Nephron (organoid): ENCODE measurements at regions not wholly inside any gene's neighbourhood (a gene's known extent, or its start where the extent isn't known, plus 50 kb on each side); places are given as distances from the start of the nearest gene placed in this dataset.

Experiments used
- H3K27ac Mint-ChIP-seq, 3 experiments: 2 replicates each; pipeline ENCODE4 v1.8.0; 2020; ENCODE audit warnings: mixed read lengths in 3 of 3, mild to moderate bottlenecking in 2 of 3, moderate library complexity in 1 of 3
- H3K27me3 Mint-ChIP-seq: 2 replicates; pipeline ENCODE4 v1.8.0; 2021; ENCODE audit warnings: low read depth, mild to moderate bottlenecking, moderate library complexity, mixed read lengths
- H3K36me3 Mint-ChIP-seq: 2 replicates; pipeline ENCODE4 v1.8.0; 2020; ENCODE audit warnings: low read depth, mixed read lengths
- H3K4me1 Mint-ChIP-seq: 2 replicates; pipeline ENCODE4 v1.8.0; 2020; ENCODE audit warnings: mixed read lengths
- H3K4me3 Mint-ChIP-seq, 3 experiments: 2 replicates each; pipeline ENCODE4 v1.8.0; 2020; ENCODE audit warnings: mild to moderate bottlenecking in 3 of 3, mixed read lengths in 3 of 3, moderate library complexity in 2 of 3
- H3K9me3 Mint-ChIP-seq: 2 replicates; pipeline ENCODE4 v1.8.0; 2020; ENCODE audit warnings: mixed read lengths
- TF ChIP-seq, protein P1 (sequence below), 3 experiments: fragments of 200-600 bp; sonication (generic); IDR thresholded peaks; one replicate each; pipeline ENCODE4 v1.5.0; 2021; ENCODE audit warnings: antibody characterized with exemption in 3 of 3; ENCODE audit not compliant: unreplicated experiment in 3 of 3

- Mint-ChIP-seq H3K27me3 (no peaks in the 10 kb centered on the region), H3K4me1 (peaks cover 29% of the 10 kb centered on the region), H3K4me3 (no peak overlapping the region), H3K27ac (no peak overlapping the region), H3K9me3 (no peaks in the 10 kb centered on the region), H3K36me3 (peaks cover 11% of the 10 kb centered on the region)
- TF ChIP-seq, protein P1, sequence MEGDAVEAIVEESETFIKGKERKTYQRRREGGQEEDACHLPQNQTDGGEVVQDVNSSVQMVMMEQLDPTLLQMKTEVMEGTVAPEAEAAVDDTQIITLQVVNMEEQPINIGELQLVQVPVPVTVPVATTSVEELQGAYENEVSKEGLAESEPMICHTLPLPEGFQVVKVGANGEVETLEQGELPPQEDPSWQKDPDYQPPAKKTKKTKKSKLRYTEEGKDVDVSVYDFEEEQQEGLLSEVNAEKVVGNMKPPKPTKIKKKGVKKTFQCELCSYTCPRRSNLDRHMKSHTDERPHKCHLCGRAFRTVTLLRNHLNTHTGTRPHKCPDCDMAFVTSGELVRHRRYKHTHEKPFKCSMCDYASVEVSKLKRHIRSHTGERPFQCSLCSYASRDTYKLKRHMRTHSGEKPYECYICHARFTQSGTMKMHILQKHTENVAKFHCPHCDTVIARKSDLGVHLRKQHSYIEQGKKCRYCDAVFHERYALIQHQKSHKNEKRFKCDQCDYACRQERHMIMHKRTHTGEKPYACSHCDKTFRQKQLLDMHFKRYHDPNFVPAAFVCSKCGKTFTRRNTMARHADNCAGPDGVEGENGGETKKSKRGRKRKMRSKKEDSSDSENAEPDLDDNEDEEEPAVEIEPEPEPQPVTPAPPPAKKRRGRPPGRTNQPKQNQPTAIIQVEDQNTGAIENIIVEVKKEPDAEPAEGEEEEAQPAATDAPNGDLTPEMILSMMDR (IDR thresholded peaks at IDR 0.05; ENCODE audit: unreplicated experiment in 3 of 3): peak; percentile 78 to 84 (median 81)
Observed at GRCh38 chr11:8813658-8814057, 97.3 kb upstream of the AKIP1 start.

GRCh38 chr11:8814209-8814922 is 96.6 kb upstream of the AKIP1 start:
- no peaks in the 10 kb centered on the region for H3K27me3 Mint-ChIP-seq

DNA sequence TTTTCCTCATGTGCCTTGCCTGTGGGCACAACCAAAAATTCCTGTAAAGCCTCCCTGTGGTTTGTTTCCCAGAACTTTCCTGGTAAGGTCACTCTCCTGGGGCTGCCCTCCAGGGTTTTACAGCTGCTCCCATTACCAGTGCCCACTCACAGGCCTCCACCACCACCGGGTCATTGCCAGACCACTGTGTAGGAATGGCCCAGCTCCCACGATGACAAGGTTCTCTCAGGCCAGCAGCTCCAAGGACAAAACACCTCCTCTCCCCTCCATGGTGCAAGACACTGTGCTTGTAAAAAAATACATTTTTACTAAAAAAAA is 96.1 kb upstream of the AKIP1 start:
- TF ChIP-seq, protein P1 (IDR thresholded peaks at IDR 0.05; ENCODE audit: unreplicated experiment in 3 of 3): no peak
- Mint-ChIP-seq H3K27me3 (no peaks in the 10 kb centered on the region), H3K9me3 (no peaks in the 10 kb centered on the region), H3K4me1 (peaks cover 16% of the 10 kb centered on the region), H3K4me3 (no peak overlapping the region), H3K36me3 (peaks cover 11% of the 10 kb centered on the region), H3K27ac (no peak overlapping the region)

More at GRCh38 chr11:8814209-8814922, 96.6 kb upstream of the AKIP1 start:
- peaks cover 22% of the 10 kb centered on the region for H3K4me1 Mint-ChIP-seq
- no peaks in the 10 kb centered on the region for H3K9me3 Mint-ChIP-seq
- no peak overlapping the region for H3K27ac Mint-ChIP-seq
- TF ChIP-seq, protein P1 (IDR thresholded peaks at IDR 0.05; ENCODE audit: unreplicated experiment in 3 of 3): no peak
- H3K36me3 Mint-ChIP-seq: peaks cover 11% of the 10 kb centered on the region
- H3K4me3 Mint-ChIP-seq: no peak overlapping the region

GRCh38 chr11:8818421-8818820 is 92.6 kb upstream of the AKIP1 start:
- peaks cover 11% of the 10 kb centered on the region for H3K36me3 Mint-ChIP-seq
- TF ChIP-seq, protein P1 (IDR thresholded peaks at IDR 0.05; ENCODE audit: unreplicated experiment in 3 of 3): no peak
- H3K4me3 Mint-ChIP-seq: no peak overlapping the region
- H3K4me1 Mint-ChIP-seq: peaks cover 4% of the 10 kb centered on the region
- no peaks in the 10 kb centered on the region for H3K9me3 Mint-ChIP-seq
- H3K27ac Mint-ChIP-seq: no peak overlapping the region
- H3K27me3 Mint-ChIP-seq: no peaks in the 10 kb centered on the region

GRCh38 chr11:8820401-8820800 is 90.6 kb upstream of the AKIP1 start:
- Mint-ChIP-seq H3K9me3 (no peaks in the 10 kb centered on the region), H3K4me3 (no peak overlapping the region), H3K4me1 (peaks cover 8% of the 10 kb centered on the region), H3K27ac (no peak overlapping the region), H3K36me3 (peaks cover 17% of the 10 kb centered on the region), H3K27me3 (no peaks in the 10 kb centered on the region)
- TF ChIP-seq, protein P1 (IDR thresholded peaks at IDR 0.05; ENCODE audit: unreplicated experiment in 3 of 3): no peak

DNA sequence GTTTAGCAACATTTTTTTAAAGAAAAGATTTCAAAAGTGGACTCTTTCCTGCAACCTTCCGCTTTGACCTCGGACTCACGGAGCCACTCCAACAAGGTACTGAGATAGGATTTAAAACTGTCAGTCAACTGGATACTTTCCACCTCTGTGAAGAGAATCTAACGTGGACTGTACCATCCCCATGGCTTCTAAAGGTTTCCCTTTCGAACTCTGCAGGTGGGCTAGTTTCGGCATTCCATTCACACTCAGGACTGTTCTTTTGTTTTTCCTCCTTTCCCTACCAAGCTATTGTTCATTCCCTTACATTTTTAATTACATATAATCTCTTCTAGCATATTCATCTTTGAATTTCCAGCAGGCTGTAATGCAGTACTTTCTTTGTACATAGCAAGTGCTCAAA is 88.5 kb upstream of the AKIP1 start:
- Mint-ChIP-seq H3K4me3 (no peak overlapping the region), H3K27me3 (no peaks in the 10 kb centered on the region), H3K4me1 (peaks cover 8% of the 10 kb centered on the region), H3K27ac (no peak overlapping the region), H3K9me3 (no peaks in the 10 kb centered on the region), H3K36me3 (peaks cover 17% of the 10 kb centered on the region)
- TF ChIP-seq, protein P1 (IDR thresholded peaks at IDR 0.05; ENCODE audit: unreplicated experiment in 3 of 3): no peak
